ENCODE measurements at regions not wholly inside any gene's neighbourhood (a gene's known extent, or its start where the extent isn't known, plus 50 kb on each side); places are given as distances from the start of the nearest gene placed in this dataset.

GRCh38 chr2:19607400-19607799 is 249.0 kb upstream of the OSR1 start:
- TF ChIP-seq CTCF (conservative IDR thresholded peaks at IDR 0.05) (no peak), EZH2 (IDR thresholded peaks at IDR 0.05; ENCODE audit: low read depth) (no peak)
